Endothelial cell of umbilical vein (primary cell): ENCODE measurements at regions not wholly inside any gene's neighbourhood (a gene's known extent, or its start where the extent isn't known, plus 50 kb on each side); places are given as distances from the start of the nearest gene placed in this dataset.

Source experiments
- BruUV-seq: library from RNA; stranded (reverse); fragments of 400-500 nt; replicated peaks from 2 replicates; lab custom pipeline; 2021; lab: Mats Ljungman, UMichigan
- CTCF ChIA-PET: fragments of 300-600, 350-600 bp; sonication (Branson Sonifier 250); formaldehyde crosslinking; loops from one replicate; lab custom pipeline; 2021; ENCODE audit warnings: antibody characterized with exemption, inconsistent platforms; lab: Charles Lee
- POLR2A ChIA-PET: fragments of 300-600, 350-600 bp; sonication (Branson Sonifier 250); formaldehyde crosslinking; loops from one replicate; lab custom pipeline; 2021; ENCODE audit warnings: antibody characterized with exemption, inconsistent platforms; lab: Charles Lee
- DNase-seq: peaks from one replicate; pipeline ENCODE4 v3.0.0-alpha.2; 2011; ENCODE audit warnings: low read depth, low spot score
- FAIRE-seq: peaks from 2 replicates; lab custom pipeline; 2011; peaks lifted over from hg19 to GRCh38; lab: Jason Lieb, UNC
- H2AFZ ChIP-seq: 2 replicates; pipeline ENCODE4 v1.6.0; 2012; ENCODE audit warnings: low read depth, low read length, control low read depth, inconsistent platforms
- H3K27ac ChIP-seq: 2 replicates; pipeline ENCODE4 v1.5.1; 2011; ENCODE audit warnings: low read depth, mild to moderate bottlenecking, control low read depth, low read length, moderate library complexity; ENCODE audit not compliant: insufficient read depth
- H3K27me3 ChIP-seq, 2 experiments: 2 replicates each; pipeline versions ENCODE4 v1.6.0 to v1.6.1; 2011; ENCODE audit warnings: low read length in 2 of 2, mixed read lengths in 1 of 2; ENCODE audit not compliant: control insufficient read depth in 2 of 2, insufficient read depth in 2 of 2
- H3K36me3 ChIP-seq, 2 experiments: 2 replicates in 1 of 2; 3 replicates in 1 of 2; pipeline ENCODE4 v1.5.1; 2011; ENCODE audit warnings: low read length in 2 of 2, mild to moderate bottlenecking in 1 of 2, moderate library complexity in 1 of 2; ENCODE audit not compliant: control insufficient read depth in 2 of 2, insufficient read depth in 2 of 2; ENCODE audit errors: extremely low read depth in 1 of 2
- H3K4me1 ChIP-seq: 3 replicates; pipeline ENCODE4 v1.5.1; 2011; ENCODE audit warnings: mild to moderate bottlenecking, low read length; ENCODE audit not compliant: control insufficient read depth, insufficient read depth; ENCODE audit errors: extremely low read depth
- H3K4me2 ChIP-seq: 2 replicates; pipeline ENCODE4 v1.6.1; 2011; ENCODE audit warnings: low read length, control low read depth, mixed read lengths; ENCODE audit not compliant: insufficient read depth
- H3K4me3 ChIP-seq, 3 experiments: fragments of 200-600 bp in 1 of 3; sonication (generic), shearing (Covaris generic) in 1 of 3; replicated peaks in 1 of 3; 2 replicates each; pipeline ENCODE4 v1.5.1; 2011 to 2016; ENCODE audit warnings: control low read depth in 3 of 3, low read length in 3 of 3, mild to moderate bottlenecking in 2 of 3, inconsistent platforms in 1 of 3, low read depth in 1 of 3, moderate library complexity in 1 of 3; ENCODE audit not compliant: insufficient read depth in 1 of 3
- H3K79me2 ChIP-seq: 2 replicates; pipeline ENCODE4 v1.6.0; 2012; ENCODE audit warnings: low read length, inconsistent platforms; ENCODE audit not compliant: control insufficient read depth, insufficient read depth
- H3K9ac ChIP-seq: replicated peaks from 2 replicates; pipeline ENCODE3; 2011; ENCODE audit warnings: low read length, control low read depth; ENCODE audit not compliant: insufficient read depth; ENCODE audit errors: extremely low read depth
- H3K9me1 ChIP-seq: replicated peaks from 3 replicates; pipeline ENCODE4 v1.6.0; 2011; ENCODE audit warnings: mild to moderate bottlenecking, low read length; ENCODE audit not compliant: control insufficient read depth, insufficient read depth; ENCODE audit errors: extremely low read depth
- H3K9me3 ChIP-seq: replicated peaks from 2 replicates; pipeline ENCODE4 v1.5.1; 2012; ENCODE audit warnings: low read length, inconsistent platforms; ENCODE audit not compliant: control insufficient read depth, insufficient read depth
- H4K20me1 ChIP-seq: replicated peaks from 2 replicates; pipeline ENCODE3; 2011; ENCODE audit warnings: mild to moderate bottlenecking, low read length; ENCODE audit not compliant: control insufficient read depth, insufficient read depth; ENCODE audit errors: extremely low read depth
- EZH2 ChIP-seq: IDR thresholded peaks from 2 replicates; pipeline ENCODE4 v1.6.1; 2012; ENCODE audit warnings: borderline replicate concordance, low read depth, mild to moderate bottlenecking, moderate library complexity, low read length, inconsistent platforms; ENCODE audit not compliant: severe bottlenecking
- FOS ChIP-seq: IDR thresholded peaks from 2 replicates; pipeline ENCODE4 v1.6.1; 2011; ENCODE audit warnings: mild to moderate bottlenecking, low read length, moderate library complexity, borderline replicate concordance; ENCODE audit not compliant: insufficient read depth
- GATA2 ChIP-seq: IDR thresholded peaks from 2 replicates; pipeline ENCODE4 v1.7.0; 2011; ENCODE audit warnings: low read depth, mild to moderate bottlenecking, moderate library complexity, mixed read lengths, low read length; ENCODE audit not compliant: insufficient read length, insufficient read depth
- JUN ChIP-seq: IDR thresholded peaks from 2 replicates; pipeline ENCODE4 v1.6.1; 2011; ENCODE audit warnings: borderline replicate concordance, low read depth; ENCODE audit not compliant: insufficient read length, insufficient read depth
- MAX ChIP-seq: IDR thresholded peaks from 2 replicates; pipeline ENCODE4 v1.6.1; 2011; ENCODE audit not compliant: insufficient read depth, insufficient read length
- POLR2A ChIP-seq: IDR thresholded peaks from 2 replicates; pipeline ENCODE4 v1.6.1; 2012; ENCODE audit warnings: low read depth, mild to moderate bottlenecking, control low read depth, low read length
- POLR2AphosphoS5 ChIP-seq: IDR thresholded peaks from 2 replicates; pipeline ENCODE4 v1.6.1; 2012; ENCODE audit warnings: low read depth, mild to moderate bottlenecking, control low read depth, low read length, moderate library complexity; ENCODE audit not compliant: insufficient read depth
- dilution Hi-C: fragments of 300-500 bp; cut with MboI; formaldehyde crosslinking; loops from one replicate; pipeline ENCODE4 v1.15.0; 2019; ENCODE audit warnings: low sequenced_read_pairs; ENCODE audit not compliant: extremely low pct_ligation_motif_present
- intact Hi-C: fragments of 100-400 bp; cut with micrococcal nuclease; formaldehyde crosslinking; loops from one replicate; pipeline ENCODE4 v1.10.0; 2022
- TF ChIP-seq, protein P1 (sequence below), 2 donors: IDR thresholded peaks; 1 replicate in 1 of 2; 2 replicates in 1 of 2; pipeline ENCODE4 v1.5.1; 2011; ENCODE audit warnings: low read length in 2 of 2, mild to moderate bottlenecking in 2 of 2, moderate library complexity in 2 of 2, control low read depth in 1 of 2, inconsistent platforms in 1 of 2, low read depth in 1 of 2; ENCODE audit not compliant: insufficient read depth in 1 of 2; ENCODE audit errors: extremely low read depth in 1 of 2

- no peak for DNase-seq
- Histone ChIP-seq H3K27ac (no peak overlapping the region), H3K4me3 (no peak overlapping the region), H3K79me2 (no peaks in the 10 kb centered on the region), H3K9me1 (no peaks in the 10 kb centered on the region), H3K36me3 (no peaks in the 10 kb centered on the region), H3K9ac (no peak overlapping the region), H3K4me2 (no peak overlapping the region), H2AFZ (no peak overlapping the region), H3K4me1 (no peaks in the 10 kb centered on the region), H3K9me3 (no peaks in the 10 kb centered on the region), H3K27me3 (no peaks in the 10 kb centered on the region), H4K20me1 (no peaks in the 10 kb centered on the region)
- POLR2A ChIA-PET, result no interaction called here
- FAIRE-seq, result no peak
- no TSS peak for BruUV-seq
- dilution Hi-C loops, result no loop called here
- CTCF ChIA-PET, result interaction anchor here (1.0 kb wide), 1 partner anchor 12 kb away, joined by 5 read pairs; no protein-coding TSS in a partner anchor
- no peak for TF ChIP-seq FOS
- TF ChIP-seq EZH2, result no peak
- TF ChIP-seq GATA2, result no peak
- no peak for TF ChIP-seq MAX
- no peak for TF ChIP-seq POLR2A
- intact Hi-C loops, result no loop called here
Measured at GRCh38 chr2:217725409-217725808, 277.4 kb downstream of the TNS1 start.

GRCh38 chr2:217724471-217724870, 278.3 kb downstream of the TNS1 start:
- H3K4me2 ChIP-seq, result no peak overlapping the region
- H3K9me3 ChIP-seq, result no peaks in the 10 kb centered on the region
- DNase-seq (no peak), FAIRE-seq (no peak)
- dilution Hi-C loops, result no loop called here
- no peaks in the 10 kb centered on the region for H4K20me1 ChIP-seq
- no peak overlapping the region for H2AFZ ChIP-seq
- H3K79me2 ChIP-seq, result no peaks in the 10 kb centered on the region
- no peaks in the 10 kb centered on the region for H3K36me3 ChIP-seq
- POLR2A ChIA-PET, result no interaction called here
- no peak overlapping the region for H3K9ac ChIP-seq
- no peak overlapping the region for H3K27ac ChIP-seq
- intact Hi-C loops, result no loop called here
- TF ChIP-seq MAX (no peak), JUN (no peak), EZH2 (no peak), GATA2 (no peak), POLR2A (no peak), POLR2AphosphoS5 (no peak)
- TF ChIP-seq, protein P1, sequence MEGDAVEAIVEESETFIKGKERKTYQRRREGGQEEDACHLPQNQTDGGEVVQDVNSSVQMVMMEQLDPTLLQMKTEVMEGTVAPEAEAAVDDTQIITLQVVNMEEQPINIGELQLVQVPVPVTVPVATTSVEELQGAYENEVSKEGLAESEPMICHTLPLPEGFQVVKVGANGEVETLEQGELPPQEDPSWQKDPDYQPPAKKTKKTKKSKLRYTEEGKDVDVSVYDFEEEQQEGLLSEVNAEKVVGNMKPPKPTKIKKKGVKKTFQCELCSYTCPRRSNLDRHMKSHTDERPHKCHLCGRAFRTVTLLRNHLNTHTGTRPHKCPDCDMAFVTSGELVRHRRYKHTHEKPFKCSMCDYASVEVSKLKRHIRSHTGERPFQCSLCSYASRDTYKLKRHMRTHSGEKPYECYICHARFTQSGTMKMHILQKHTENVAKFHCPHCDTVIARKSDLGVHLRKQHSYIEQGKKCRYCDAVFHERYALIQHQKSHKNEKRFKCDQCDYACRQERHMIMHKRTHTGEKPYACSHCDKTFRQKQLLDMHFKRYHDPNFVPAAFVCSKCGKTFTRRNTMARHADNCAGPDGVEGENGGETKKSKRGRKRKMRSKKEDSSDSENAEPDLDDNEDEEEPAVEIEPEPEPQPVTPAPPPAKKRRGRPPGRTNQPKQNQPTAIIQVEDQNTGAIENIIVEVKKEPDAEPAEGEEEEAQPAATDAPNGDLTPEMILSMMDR (IDR thresholded peaks at IDR 0.05; ENCODE audit: extremely low read depth in 1 of 2, insufficient read depth in 1 of 2, low read depth in 1 of 2, low read length in 2 of 2), result no peak
- BruUV-seq, result no TSS peak
- CTCF ChIA-PET, result no interaction called here
- no peak overlapping the region for H3K4me3 ChIP-seq
- no peaks in the 10 kb centered on the region for H3K27me3 ChIP-seq
- no peaks in the 10 kb centered on the region for H3K4me1 ChIP-seq
- no peaks in the 10 kb centered on the region for H3K9me1 ChIP-seq
